Progenitor cell of endocrine pancreas (in vitro differentiated cells): ENCODE measurements at regions not wholly inside any gene's neighbourhood (a gene's known extent, or its start where the extent isn't known, plus 50 kb on each side); places are given as distances from the start of the nearest gene placed in this dataset.

Experiments
- DNase-seq: peaks from one replicate; pipeline ENCODE4 v3.0.0; 2021; ENCODE audit warnings: low spot score; ENCODE audit not compliant: unreplicated experiment
- H3K27ac Mint-ChIP-seq: 2 replicates; pipeline ENCODE4 v1.8.0; 2021; ENCODE audit warnings: mild to moderate bottlenecking, moderate library complexity, mixed read lengths
- H3K27me3 Mint-ChIP-seq: 2 replicates; pipeline ENCODE4 v1.8.0; 2021; ENCODE audit warnings: mixed read lengths
- H3K36me3 Mint-ChIP-seq: 2 replicates; pipeline ENCODE4 v1.8.0; 2022; ENCODE audit warnings: mixed read lengths; ENCODE audit not compliant: insufficient read depth
- H3K4me1 Mint-ChIP-seq: 2 replicates; pipeline ENCODE4 v1.8.0; 2021; ENCODE audit warnings: low read depth, mixed read lengths
- H3K4me3 Mint-ChIP-seq: 2 replicates; pipeline ENCODE4 v1.8.0; 2021; ENCODE audit warnings: low read depth, mild to moderate bottlenecking, moderate library complexity, mixed read lengths
- H3K9me3 Mint-ChIP-seq: 2 replicates; pipeline ENCODE4 v1.8.0; 2021; ENCODE audit warnings: low read depth, mixed read lengths
- CTCF ChIP-seq: fragments of 200-600 bp; sonication (generic); IDR thresholded peaks from one replicate; pipeline ENCODE4 v1.5.0; 2021; ENCODE audit warnings: antibody characterized with exemption, mild to moderate bottlenecking; ENCODE audit not compliant: unreplicated experiment

GRCh38 chr6:148090326-148090725, 252.3 kb upstream of the SASH1 start:
- H3K27me3 Mint-ChIP-seq, result no peaks in the 10 kb centered on the region
- peaks cover 44% of the 10 kb centered on the region for H3K9me3 Mint-ChIP-seq

GRCh38 chr6:148091394-148091793, 251.2 kb upstream of the SASH1 start:
- Mint-ChIP-seq H3K27me3 (no peaks in the 10 kb centered on the region), H3K4me1 (no peaks in the 10 kb centered on the region), H3K27ac (no peak overlapping the region), H3K9me3 (peaks cover 44% of the 10 kb centered on the region), H3K4me3 (no peak overlapping the region), H3K36me3 (peaks cover 11% of the 10 kb centered on the region)
- TF ChIP-seq CTCF, result no peak
- DNase-seq, result no peak

More at GRCh38 chr6:148090326-148090725, 252.3 kb upstream of the SASH1 start:
- H3K36me3 Mint-ChIP-seq, result peaks cover 11% of the 10 kb centered on the region
- H3K4me1 Mint-ChIP-seq, result no peaks in the 10 kb centered on the region
- DNase-seq, result no peak
- TF ChIP-seq CTCF, result no peak
- H3K4me3 Mint-ChIP-seq, result no peak overlapping the region
- H3K27ac Mint-ChIP-seq, result no peak overlapping the region

GRCh38 chr6:148103436-148103835, 239.2 kb upstream of the SASH1 start:
- H3K36me3 Mint-ChIP-seq, result no peaks in the 10 kb centered on the region
- TF ChIP-seq CTCF, result no peak
- H3K4me1 Mint-ChIP-seq, result peaks cover 16% of the 10 kb centered on the region
- no peak overlapping the region for H3K27ac Mint-ChIP-seq
- H3K9me3 Mint-ChIP-seq, result no peaks in the 10 kb centered on the region
- no peak for DNase-seq
- no peaks in the 10 kb centered on the region for H3K27me3 Mint-ChIP-seq
- no peak overlapping the region for H3K4me3 Mint-ChIP-seq

- Mint-ChIP-seq H3K4me1 (peaks cover 19% of the 10 kb centered on the region), H3K9me3 (no peaks in the 10 kb centered on the region), H3K27me3 (no peaks in the 10 kb centered on the region), H3K4me3 (no peak overlapping the region), H3K27ac (peak overlapping the region; percentile 29), H3K36me3 (no peaks in the 10 kb centered on the region)
- DNase-seq, result no peak
- no peak for TF ChIP-seq CTCF
Observed at GRCh38 chr6:148104131-148104530, 238.5 kb upstream of the SASH1 start.

- Mint-ChIP-seq H3K9me3 (no peaks in the 10 kb centered on the region), H3K4me3 (no peak overlapping the region), H3K4me1 (peaks cover 19% of the 10 kb centered on the region), H3K36me3 (no peaks in the 10 kb centered on the region), H3K27ac (no peak overlapping the region), H3K27me3 (no peaks in the 10 kb centered on the region)
- no peak for DNase-seq
- no peak for TF ChIP-seq CTCF
Observed at GRCh38 chr6:148105695-148106094, 236.9 kb upstream of the SASH1 start.

GRCh38 chr6:148107911-148108310, 234.7 kb upstream of the SASH1 start:
- Mint-ChIP-seq H3K4me1 (peaks cover 16% of the 10 kb centered on the region), H3K4me3 (no peak overlapping the region), H3K27ac (no peak overlapping the region), H3K36me3 (no peaks in the 10 kb centered on the region), H3K27me3 (no peaks in the 10 kb centered on the region), H3K9me3 (no peaks in the 10 kb centered on the region)
- no peak for TF ChIP-seq CTCF
- DNase-seq, result no peak
